ENCODE measurements at regions not wholly inside any gene's neighbourhood (a gene's known extent, or its start where the extent isn't known, plus 50 kb on each side); places are given as distances from the start of the nearest gene placed in this dataset.

- Histone ChIP-seq H3K27ac (peak overlapping the region; percentile 47), H3K36me3 (no peaks in the 10 kb centered on the region), H3K4me1 (ENCODE audit: control insufficient read depth in 1 of 2, insufficient read depth in 1 of 2, low read depth in 1 of 2, low read length in 1 of 2) (peaks cover 40 to 44% of the 10 kb centered on the region in 2 experiments), H3K4me3 (ENCODE audit: low read depth in 1 of 2, low read length in 1 of 2) (no peak overlapping the region), H3K27me3 (no peaks in the 10 kb centered on the region), H3K9me3 (no peaks in the 10 kb centered on the region)
- TF ChIP-seq CTCF (IDR thresholded peaks at IDR 0.05) = no peak
These were observed 784.8 kb upstream of the ID2 start for GRCh38 chr2:7896940-7897487.

DNA sequence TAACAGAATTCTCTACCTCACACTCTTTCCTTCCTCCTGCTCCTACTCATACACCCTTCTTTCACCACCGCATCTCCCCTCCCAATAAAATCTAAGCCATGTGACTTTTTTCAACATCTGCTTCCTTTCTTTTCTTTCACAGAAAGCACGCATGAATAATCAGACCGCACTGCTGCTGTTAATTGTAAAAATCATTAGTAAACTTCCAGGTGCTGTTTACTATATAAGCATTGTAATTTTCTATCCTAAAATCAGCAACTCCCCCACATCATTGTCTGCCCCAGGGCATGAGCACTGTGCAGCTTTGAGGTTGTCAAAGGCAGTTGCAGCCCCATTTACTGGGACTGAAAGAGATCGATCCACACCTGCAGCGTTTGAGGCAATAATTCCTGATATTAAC lies 782.6 kb upstream of the ID2 start:
- Histone ChIP-seq H3K27me3 (no peaks in the 10 kb centered on the region), H3K27ac (peak overlapping the region; percentile 49), H3K36me3 (no peaks in the 10 kb centered on the region), H3K4me1 (ENCODE audit: control insufficient read depth in 1 of 2, insufficient read depth in 1 of 2, low read depth in 1 of 2, low read length in 1 of 2) (peaks cover 40 to 44% of the 10 kb centered on the region in 2 experiments), H3K9me3 (no peaks in the 10 kb centered on the region), H3K4me3 (ENCODE audit: low read depth in 1 of 2, low read length in 1 of 2) (no peak overlapping the region)
- no peak for TF ChIP-seq CTCF (IDR thresholded peaks at IDR 0.05)

GRCh38 chr2:7899923-7900322 lies 781.9 kb upstream of the ID2 start:
- Histone ChIP-seq H3K9me3 (no peaks in the 10 kb centered on the region), H3K27me3 (no peaks in the 10 kb centered on the region), H3K4me3 (ENCODE audit: low read depth in 1 of 2, low read length in 1 of 2) (no peak overlapping the region), H3K27ac (peak overlapping the region; percentile 49), H3K36me3 (no peaks in the 10 kb centered on the region), H3K4me1 (ENCODE audit: control insufficient read depth in 1 of 2, insufficient read depth in 1 of 2, low read depth in 1 of 2, low read length in 1 of 2) (peaks cover 40 to 44% of the 10 kb centered on the region in 2 experiments)
- no peak for TF ChIP-seq CTCF (IDR thresholded peaks at IDR 0.05)

- no peak overlapping the region for H3K4me3 ChIP-seq (ENCODE audit: low read depth in 1 of 2, low read length in 1 of 2)
- peaks cover 40 to 44% of the 10 kb centered on the region in 2 experiments for H3K4me1 ChIP-seq (ENCODE audit: control insufficient read depth in 1 of 2, insufficient read depth in 1 of 2, low read depth in 1 of 2, low read length in 1 of 2)
- no peaks in the 10 kb centered on the region for H3K27me3 ChIP-seq
- H3K27ac ChIP-seq = no peak overlapping the region
- no peaks in the 10 kb centered on the region for H3K36me3 ChIP-seq
- TF ChIP-seq CTCF (IDR thresholded peaks at IDR 0.05) = no peak
- H3K9me3 ChIP-seq = no peaks in the 10 kb centered on the region
These were observed 781.3 kb upstream of the ID2 start for GRCh38 chr2:7900593-7900992.

DNA sequence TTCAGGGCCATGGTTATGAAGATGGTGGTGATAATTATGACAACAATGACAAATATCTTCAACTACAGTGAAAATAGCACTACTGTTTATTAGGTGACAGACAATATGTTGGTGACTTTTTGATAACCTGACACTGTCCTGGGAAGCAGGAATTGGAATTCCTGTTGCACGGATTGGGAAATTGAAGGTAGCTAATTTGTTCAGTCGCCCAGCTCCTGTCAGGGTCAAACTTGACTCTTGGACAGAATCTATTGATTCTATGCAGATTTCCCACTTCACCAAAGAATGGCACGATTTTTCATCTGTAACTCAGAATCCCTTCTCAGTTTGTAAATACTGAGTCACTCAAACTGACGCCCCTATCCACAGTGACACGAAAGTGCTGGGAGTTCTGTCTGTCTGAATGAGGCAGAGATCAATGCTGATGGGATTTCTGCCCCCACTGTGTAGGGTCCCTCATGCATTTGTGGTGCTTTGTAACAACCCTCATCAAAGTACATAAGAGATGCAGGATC lies 779.5 kb upstream of the ID2 start:
- Histone ChIP-seq H3K9me3 (no peaks in the 10 kb centered on the region), H3K36me3 (no peaks in the 10 kb centered on the region), H3K4me1 (ENCODE audit: control insufficient read depth in 1 of 2, insufficient read depth in 1 of 2, low read depth in 1 of 2, low read length in 1 of 2) (peaks cover 34 to 35% of the 10 kb centered on the region in 2 experiments), H3K27ac (no peak overlapping the region), H3K4me3 (ENCODE audit: low read depth in 1 of 2, low read length in 1 of 2) (no peak overlapping the region), H3K27me3 (no peaks in the 10 kb centered on the region)
- TF ChIP-seq CTCF (IDR thresholded peaks at IDR 0.05) = no peak
